WERI-Rb-1 (cell line): ENCODE measurements at regions not wholly inside any gene's neighbourhood (a gene's known extent, or its start where the extent isn't known, plus 50 kb on each side); places are given as distances from the start of the nearest gene placed in this dataset.

ENCODE experiments used
- DNase-seq: peaks from one replicate; pipeline ENCODE4 v3.0.0-alpha.2; 2020
- H3K27ac ChIP-seq: fragments of 250-450 bp; sonication (Bioruptor Pico); 2 replicates; pipeline ENCODE4 v1.5.1; 2020; ENCODE audit warnings: mild to moderate bottlenecking, moderate library complexity
- H3K27me3 ChIP-seq: fragments of 250-450 bp; sonication (Bioruptor Pico); 2 replicates; pipeline ENCODE4 v1.5.1; 2021; ENCODE audit warnings: mild to moderate bottlenecking, low read depth, moderate library complexity; ENCODE audit not compliant: insufficient read depth, severe bottlenecking
- H3K36me3 ChIP-seq: fragments of 250-450 bp; sonication (Bioruptor Pico); 2 replicates; pipeline ENCODE4 v1.5.1; 2020; ENCODE audit warnings: mild to moderate bottlenecking, moderate library complexity
- H3K4me3 ChIP-seq: 2 replicates; pipeline ENCODE4 v1.5.1; 2011; ENCODE audit warnings: low read depth, mild to moderate bottlenecking, control low read depth, low read length
- H3K9me3 ChIP-seq: fragments of 250-450 bp; sonication (Bioruptor Pico); 2 replicates; pipeline ENCODE4 v1.5.1; 2021; ENCODE audit warnings: mild to moderate bottlenecking, moderate library complexity; ENCODE audit not compliant: severe bottlenecking
- TF ChIP-seq, protein P1 (sequence below): IDR thresholded peaks from 2 replicates; pipeline ENCODE4 v1.5.1; 2011; ENCODE audit warnings: low read depth, mild to moderate bottlenecking, control low read depth, inconsistent platforms, low read length

DNA sequence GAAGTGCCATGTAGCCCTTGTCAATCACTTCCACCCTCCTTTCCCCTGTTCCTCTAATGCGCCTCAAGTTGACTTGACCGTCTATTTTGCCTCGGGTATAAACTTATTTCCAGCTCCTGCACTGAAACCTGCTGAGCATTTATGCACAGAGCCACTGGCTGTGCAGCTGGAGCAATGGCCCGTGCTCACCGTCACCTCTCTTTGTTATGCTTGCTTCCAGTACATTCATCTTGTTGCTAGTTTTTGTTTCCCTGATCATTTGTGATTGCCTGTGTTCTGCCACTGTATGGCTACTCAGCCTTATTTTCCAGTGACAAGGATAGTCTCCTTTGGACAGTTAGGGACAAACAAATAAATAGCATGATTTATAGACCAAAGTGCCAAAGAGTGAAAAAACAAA lies 183.1 kb upstream of the C9orf72 start:
- TF ChIP-seq, protein P1, sequence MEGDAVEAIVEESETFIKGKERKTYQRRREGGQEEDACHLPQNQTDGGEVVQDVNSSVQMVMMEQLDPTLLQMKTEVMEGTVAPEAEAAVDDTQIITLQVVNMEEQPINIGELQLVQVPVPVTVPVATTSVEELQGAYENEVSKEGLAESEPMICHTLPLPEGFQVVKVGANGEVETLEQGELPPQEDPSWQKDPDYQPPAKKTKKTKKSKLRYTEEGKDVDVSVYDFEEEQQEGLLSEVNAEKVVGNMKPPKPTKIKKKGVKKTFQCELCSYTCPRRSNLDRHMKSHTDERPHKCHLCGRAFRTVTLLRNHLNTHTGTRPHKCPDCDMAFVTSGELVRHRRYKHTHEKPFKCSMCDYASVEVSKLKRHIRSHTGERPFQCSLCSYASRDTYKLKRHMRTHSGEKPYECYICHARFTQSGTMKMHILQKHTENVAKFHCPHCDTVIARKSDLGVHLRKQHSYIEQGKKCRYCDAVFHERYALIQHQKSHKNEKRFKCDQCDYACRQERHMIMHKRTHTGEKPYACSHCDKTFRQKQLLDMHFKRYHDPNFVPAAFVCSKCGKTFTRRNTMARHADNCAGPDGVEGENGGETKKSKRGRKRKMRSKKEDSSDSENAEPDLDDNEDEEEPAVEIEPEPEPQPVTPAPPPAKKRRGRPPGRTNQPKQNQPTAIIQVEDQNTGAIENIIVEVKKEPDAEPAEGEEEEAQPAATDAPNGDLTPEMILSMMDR = no peak
- no peaks in the 10 kb centered on the region for H3K9me3 ChIP-seq
- no peaks in the 10 kb centered on the region for H3K27me3 ChIP-seq
- no peak for DNase-seq
- H3K27ac ChIP-seq = no peak overlapping the region
- H3K4me3 ChIP-seq = no peak overlapping the region
- H3K36me3 ChIP-seq = no peaks in the 10 kb centered on the region

DNA sequence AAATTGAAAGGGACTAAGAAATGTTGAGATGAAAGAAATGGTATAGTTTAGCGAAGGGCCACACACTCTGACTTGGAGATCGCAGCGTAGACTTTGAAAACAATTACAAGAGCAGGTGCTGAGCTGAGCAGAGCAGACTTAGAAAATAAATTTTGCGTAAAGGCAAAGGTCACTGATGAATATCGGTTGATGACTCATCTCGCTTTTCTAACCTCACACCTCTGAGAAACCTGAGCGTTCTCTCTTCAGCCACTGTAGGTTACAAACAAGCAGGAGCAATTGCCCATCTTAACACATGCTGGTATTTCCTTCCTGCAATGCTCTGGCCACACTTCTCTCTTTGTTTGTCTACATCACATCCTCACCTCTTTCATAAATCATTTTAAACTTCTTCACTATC lies 190.6 kb upstream of the C9orf72 start:
- Histone ChIP-seq H3K4me3 (no peak overlapping the region), H3K36me3 (no peaks in the 10 kb centered on the region), H3K27me3 (no peaks in the 10 kb centered on the region), H3K9me3 (peaks cover 4% of the 10 kb centered on the region), H3K27ac (no peak overlapping the region)
- DNase-seq = no peak
- TF ChIP-seq, protein P1 = no peak

DNA sequence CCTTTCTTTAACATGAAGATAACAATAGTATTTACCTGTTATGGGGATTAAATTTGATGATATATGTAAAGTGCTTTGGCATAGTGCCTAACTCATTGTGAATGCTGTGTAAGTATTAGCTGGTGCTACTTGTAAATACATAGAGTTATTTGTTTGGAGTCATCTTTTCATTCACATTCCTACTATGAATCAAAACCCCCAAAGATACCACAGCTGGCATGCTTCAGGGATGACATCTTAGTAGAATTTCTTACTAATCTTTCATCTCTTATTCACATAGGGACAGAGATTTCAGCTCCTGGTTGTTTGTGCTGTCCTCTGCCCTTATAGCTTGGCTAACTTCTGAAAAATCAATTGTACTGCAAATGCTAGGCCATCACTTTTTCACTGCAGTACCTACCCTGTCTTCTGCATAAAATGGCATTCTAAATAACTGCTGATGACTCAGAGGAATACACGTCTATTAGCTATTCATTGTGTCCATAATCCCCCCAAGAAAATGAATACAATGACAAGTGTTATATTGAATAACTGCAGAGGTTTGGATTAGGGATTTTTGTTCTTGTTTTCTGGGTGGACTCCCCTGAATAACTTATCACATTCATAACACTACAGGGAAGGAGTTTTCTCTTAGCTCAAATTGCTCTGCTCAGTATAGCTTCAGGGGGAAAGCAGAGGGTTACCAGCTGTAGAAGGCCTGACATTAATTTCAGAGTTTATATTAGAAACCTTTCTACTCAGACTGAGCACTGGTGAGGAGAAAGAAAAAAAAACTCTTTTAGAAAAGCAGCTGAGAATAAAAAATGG lies 192.2 kb upstream of the C9orf72 start:
- no peak for DNase-seq
- Histone ChIP-seq H3K36me3 (no peaks in the 10 kb centered on the region), H3K4me3 (no peak overlapping the region), H3K27me3 (no peaks in the 10 kb centered on the region), H3K27ac (no peak overlapping the region), H3K9me3 (peaks cover 4% of the 10 kb centered on the region)
- TF ChIP-seq, protein P1 = no peak

DNA sequence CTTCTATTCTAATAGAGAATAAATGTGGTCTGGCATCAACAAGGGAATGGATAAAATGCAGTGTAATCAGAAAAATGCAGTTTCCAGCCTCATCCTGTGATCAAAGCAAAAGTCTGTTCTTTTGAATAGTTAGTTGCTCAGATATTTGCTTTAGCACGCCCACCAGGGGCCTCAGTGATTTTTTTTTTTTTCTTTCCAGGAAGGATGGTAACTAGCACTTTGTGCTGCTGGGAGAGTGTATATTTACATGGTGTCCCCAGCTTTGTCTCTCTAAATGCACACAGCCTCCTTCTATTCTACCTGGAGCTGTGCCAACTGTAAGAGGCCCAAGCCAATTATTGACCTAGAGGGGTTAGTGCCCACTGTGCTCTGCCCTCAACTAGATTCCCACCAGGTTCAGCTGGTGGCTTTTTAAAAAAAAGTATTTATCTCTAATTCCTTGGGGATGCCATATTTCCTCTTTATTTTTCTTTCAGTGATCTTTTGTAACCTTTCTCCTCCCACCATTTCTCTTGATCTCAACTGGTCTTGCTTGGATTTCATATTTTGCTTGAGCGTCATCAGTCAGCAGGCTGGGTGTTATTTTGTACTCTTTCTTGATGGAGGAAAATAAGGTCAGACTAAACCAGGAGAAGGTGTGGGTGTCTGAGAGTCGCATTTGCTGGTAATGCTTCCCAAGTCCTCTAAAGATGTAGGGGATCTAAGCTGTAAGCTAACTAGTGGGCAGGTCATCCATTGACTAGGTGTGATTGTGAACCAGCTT lies 193.0 kb upstream of the C9orf72 start:
- Histone ChIP-seq H3K36me3 (no peaks in the 10 kb centered on the region), H3K27ac (no peak overlapping the region), H3K4me3 (no peak overlapping the region), H3K9me3 (peaks cover 4% of the 10 kb centered on the region), H3K27me3 (no peaks in the 10 kb centered on the region)
- DNase-seq = no peak
- TF ChIP-seq, protein P1 = no peak

DNA sequence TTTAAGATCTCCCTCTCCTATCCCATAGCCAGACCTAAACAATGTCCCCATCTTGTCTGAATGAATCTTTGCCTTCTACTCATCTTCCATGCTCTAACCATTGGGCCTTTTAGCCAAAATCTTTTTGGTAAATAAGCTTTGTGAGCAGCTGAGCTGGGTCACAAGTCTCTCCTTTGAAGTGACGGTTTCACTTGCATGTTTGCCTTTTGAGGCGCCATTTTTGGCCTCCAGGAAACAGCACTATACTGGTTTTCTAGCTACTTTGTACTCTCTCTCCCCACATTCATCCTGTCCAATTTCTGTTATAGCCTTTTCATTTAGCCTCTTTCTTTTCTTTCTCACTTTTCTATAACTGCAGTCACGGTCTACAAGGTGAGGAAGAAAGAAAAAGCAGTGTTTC lies 195.5 kb upstream of the C9orf72 start:
- no peaks in the 10 kb centered on the region for H3K27me3 ChIP-seq
- DNase-seq = no peak
- TF ChIP-seq, protein P1 = no peak
- no peak overlapping the region for H3K27ac ChIP-seq
- no peaks in the 10 kb centered on the region for H3K36me3 ChIP-seq
- H3K4me3 ChIP-seq = no peak overlapping the region
- peaks cover 4% of the 10 kb centered on the region for H3K9me3 ChIP-seq
